H9 (cell line): ENCODE measurements at regions not wholly inside any gene's neighbourhood (a gene's known extent, or its start where the extent isn't known, plus 50 kb on each side); places are given as distances from the start of the nearest gene placed in this dataset.

Experiments used
- DNase-seq: peaks from one replicate; pipeline ENCODE4 v3.0.0-alpha.2; 2017
- H2AFZ ChIP-seq: one replicate; pipeline ENCODE4 v1.6.1; 2013; ENCODE audit warnings: mild to moderate bottlenecking, low read length, control low read depth, moderate library complexity
- H2AK5ac ChIP-seq: 2 replicates; pipeline ENCODE4 v1.6.1; 2013; ENCODE audit warnings: low read length, control low read depth, mixed read lengths; ENCODE audit not compliant: insufficient read length
- H2BK120ac ChIP-seq: one replicate; pipeline ENCODE4 v1.6.1; 2013; ENCODE audit warnings: low read depth, mild to moderate bottlenecking, low read length, control low read depth, inconsistent platforms; ENCODE audit not compliant: poor library complexity, severe bottlenecking
- H2BK12ac ChIP-seq: 2 replicates; pipeline ENCODE4 v1.6.1; 2013; ENCODE audit warnings: low read length, control low read depth, mixed read lengths, low read depth; ENCODE audit not compliant: insufficient read length
- H2BK15ac ChIP-seq: 2 replicates; pipeline ENCODE4 v1.6.1; 2013; ENCODE audit warnings: low read depth, low read length, control low read depth
- H2BK20ac ChIP-seq: one replicate; pipeline ENCODE4 v1.6.1; 2013; ENCODE audit warnings: low read depth, mild to moderate bottlenecking, low read length, control low read depth, inconsistent platforms; ENCODE audit not compliant: poor library complexity, severe bottlenecking
- H2BK5ac ChIP-seq: 2 replicates; pipeline ENCODE4 v1.6.1; 2013; ENCODE audit warnings: low read length, control low read depth, mixed read lengths; ENCODE audit not compliant: insufficient read length
- H3K14ac ChIP-seq: 2 replicates; pipeline ENCODE4 v1.6.1; 2013; ENCODE audit warnings: low read length, control low read depth; ENCODE audit not compliant: insufficient read depth
- H3K18ac ChIP-seq: 2 replicates; pipeline ENCODE4 v1.6.1; 2013; ENCODE audit warnings: low read depth, mild to moderate bottlenecking, mixed read lengths, low read length, control low read depth; ENCODE audit not compliant: insufficient read length
- H3K23ac ChIP-seq: 2 replicates; pipeline ENCODE4 v1.6.1; 2013; ENCODE audit warnings: low read length, control low read depth, mixed read lengths, low read depth; ENCODE audit not compliant: insufficient read length
- H3K23me2 ChIP-seq: 2 replicates; pipeline ENCODE4 v1.6.1; 2013; ENCODE audit warnings: low read depth, mild to moderate bottlenecking, mixed read lengths, low read length, control low read depth; ENCODE audit not compliant: insufficient read length, poor library complexity, severe bottlenecking
- H3K27ac ChIP-seq: 2 replicates; pipeline ENCODE4 v1.5.1; 2013; ENCODE audit warnings: low read length, control low read depth, mixed read lengths, low read depth; ENCODE audit not compliant: insufficient read length
- H3K27me3 ChIP-seq: 2 replicates; pipeline ENCODE4 v1.6.1; 2013; ENCODE audit warnings: low read length, control low read depth, inconsistent platforms; ENCODE audit not compliant: insufficient read depth
- H3K4ac ChIP-seq: 2 replicates; pipeline ENCODE4 v1.6.1; 2013; ENCODE audit warnings: low read depth, mild to moderate bottlenecking, control low read depth, inconsistent platforms, low read length, moderate library complexity
- H3K4me1 ChIP-seq: 2 replicates; pipeline ENCODE4 v1.6.1; 2013; ENCODE audit warnings: low read length, control low read depth, inconsistent platforms; ENCODE audit not compliant: insufficient read depth
- H3K4me2 ChIP-seq: 2 replicates; pipeline ENCODE4 v1.6.1; 2013; ENCODE audit warnings: low read length, control low read depth, mixed read lengths; ENCODE audit not compliant: insufficient read length, insufficient read depth
- H3K56ac ChIP-seq: 2 replicates; pipeline ENCODE4 v1.6.1; 2013; ENCODE audit warnings: low read depth, mild to moderate bottlenecking, mixed read lengths, low read length, control low read depth; ENCODE audit not compliant: insufficient read length
- H3K79me1 ChIP-seq: 2 replicates; pipeline ENCODE4 v1.6.1; 2013; ENCODE audit warnings: low read depth, mild to moderate bottlenecking, moderate library complexity, low read length, control low read depth, inconsistent platforms; ENCODE audit not compliant: insufficient read depth, poor library complexity, severe bottlenecking
- H3K79me2 ChIP-seq: 2 replicates; pipeline ENCODE4 v1.6.1; 2013; ENCODE audit warnings: low read length, control low read depth, inconsistent platforms; ENCODE audit not compliant: insufficient read depth
- H3K9ac ChIP-seq: 2 replicates; pipeline ENCODE4 v1.6.1; 2013; ENCODE audit warnings: low read length, control low read depth, mixed read lengths; ENCODE audit not compliant: insufficient read length; ENCODE audit errors: extremely low read depth
- H3K9me3 ChIP-seq: one replicate; pipeline ENCODE4 v1.6.1; 2013; ENCODE audit warnings: low read depth, low read length, inconsistent platforms; ENCODE audit not compliant: control insufficient read depth
- H3T11ph ChIP-seq: one replicate; pipeline ENCODE4 v1.6.1; 2013; ENCODE audit warnings: mild to moderate bottlenecking, low read length, control low read depth, inconsistent platforms
- H4K20me1 ChIP-seq: one replicate; pipeline ENCODE4 v1.6.1; 2013; ENCODE audit not compliant: control insufficient read depth, insufficient read length, insufficient read depth
- H4K5ac ChIP-seq: 2 replicates; pipeline ENCODE4 v1.6.1; 2013; ENCODE audit warnings: low read depth, mild to moderate bottlenecking, mixed read lengths, low read length, control low read depth; ENCODE audit not compliant: insufficient read length
- H4K8ac ChIP-seq: replicated peaks from 2 replicates; pipeline ENCODE4 v1.6.1; 2013; ENCODE audit warnings: low read length, control low read depth, mixed read lengths, low read depth; ENCODE audit not compliant: insufficient read length
- H4K91ac ChIP-seq: 2 replicates; pipeline ENCODE4 v1.6.1; 2013; ENCODE audit warnings: low read depth, mild to moderate bottlenecking, moderate library complexity, mixed read lengths, low read length, control low read depth; ENCODE audit not compliant: insufficient read length
- H3K27ac Mint-ChIP-seq, 3 experiments: 2 replicates in 2 of 3; 3 replicates in 1 of 3; pipeline ENCODE4 v1.8.0; 2020 to 2021; ENCODE audit warnings: mixed read lengths in 3 of 3, mild to moderate bottlenecking in 1 of 3, moderate library complexity in 1 of 3
- H3K27me3 Mint-ChIP-seq: 2 replicates; pipeline ENCODE4 v1.8.0; 2021; ENCODE audit warnings: low read depth, mild to moderate bottlenecking, moderate library complexity, mixed read lengths
- H3K36me3 Mint-ChIP-seq, 3 experiments: 2 replicates in 2 of 3; 3 replicates in 1 of 3; pipeline ENCODE4 v1.8.0; 2020 to 2021; ENCODE audit warnings: low read depth in 3 of 3, mixed read lengths in 3 of 3; ENCODE audit not compliant: insufficient read depth in 1 of 3
- H3K4me1 Mint-ChIP-seq, 2 experiments: 2 replicates each; pipeline ENCODE4 v1.8.0; 2020; ENCODE audit warnings: mixed read lengths in 2 of 2
- H3K4me3 Mint-ChIP-seq, 2 experiments: 2 replicates in 1 of 2; 3 replicates in 1 of 2; pipeline ENCODE4 v1.8.0; 2020 to 2021; ENCODE audit warnings: mild to moderate bottlenecking in 2 of 2, mixed read lengths in 2 of 2, moderate library complexity in 1 of 2
- H3K9me3 Mint-ChIP-seq, 2 experiments: 2 replicates in 1 of 2; 3 replicates in 1 of 2; pipeline ENCODE4 v1.8.0; 2020; ENCODE audit warnings: mild to moderate bottlenecking in 2 of 2, mixed read lengths in 2 of 2, moderate library complexity in 1 of 2
- CTCF ChIP-seq: fragments of 200-600 bp; sonication (generic); conservative IDR thresholded peaks from 3 replicates; pipeline ENCODE4 v1.8.0; 2021; ENCODE audit warnings: antibody characterized with exemption, mild to moderate bottlenecking
- WGBS: extraction: QIAGEN DNeasy Blood & Tissue Kit; methylation state at CpG from one replicate; pipeline ENCODE4 v1.1.7; 2013; ENCODE audit warnings: missing lambda C conversion rate, low lambda C conversion rate, mixed read lengths; ENCODE audit not compliant: insufficient read length; ENCODE audit errors: extremely low coverage; 5-methylcytosine and 5-hydroxymethylcytosine counted together

- Histone ChIP-seq H4K20me1 (no peaks in the 10 kb centered on the region), H2BK20ac (no peak overlapping the region), H3T11ph (no peak overlapping the region), H3K23ac (no peak overlapping the region), H4K91ac (no peak overlapping the region), H2BK120ac (no peak overlapping the region), H2BK12ac (no peak overlapping the region), H2BK15ac (no peak overlapping the region), H2AK5ac (no peak overlapping the region), H3K4me1 (no peaks in the 10 kb centered on the region), H3K79me2 (no peaks in the 10 kb centered on the region), H2AFZ (no peak overlapping the region), H3K14ac (no peak overlapping the region), H3K27ac (no peak overlapping the region), H3K9ac (no peak overlapping the region), H3K23me2 (no peaks in the 10 kb centered on the region), H4K8ac (no peak overlapping the region), H3K79me1 (no peaks in the 10 kb centered on the region), H3K9me3 (no peaks in the 10 kb centered on the region), H3K18ac (no peak overlapping the region), H3K56ac (no peak overlapping the region), H3K27me3 (no peaks in the 10 kb centered on the region), H3K4ac (no peak overlapping the region), H2BK5ac (no peak overlapping the region), H4K5ac (no peak overlapping the region), H3K4me2 (no peak overlapping the region)
- Mint-ChIP-seq H3K4me1 (no peaks in the 10 kb centered on the region), H3K4me3 (no peak overlapping the region), H3K36me3 (peaks cover 1 to 6% (median 3%) of the 10 kb centered on the region in 3 experiments; a peak in 5 of 7 replicates), H3K27me3 (no peaks in the 10 kb centered on the region; the same call in 1 of the 2 replicates), H3K9me3 (peaks cover 5 to 7% of the 10 kb centered on the region in 2 experiments; a peak in 4 of 5 replicates), H3K27ac (no peak overlapping the region)
- WGBS: no CpG with 5 or more reads among the region's 5 CpGs
- no peak for DNase-seq
- TF ChIP-seq CTCF: peak; percentile 59
These were observed 109.7 kb downstream of the NUFIP1 start for GRCh38 chr13:44879452-44880058.
